GM18505 (cell line): ENCODE measurements at regions not wholly inside any gene's neighbourhood (a gene's known extent, or its start where the extent isn't known, plus 50 kb on each side); places are given as distances from the start of the nearest gene placed in this dataset.

Experiments used
- ATAC-seq: cut with Tn5 transposase; IDR thresholded peaks from one replicate; pipeline ENCODE4 v1.9.1; 2021; ENCODE audit not compliant: unreplicated experiment
- POLR2A ChIP-seq: IDR thresholded peaks from 4 replicates; pipeline ENCODE4 v1.6.1; 2011; ENCODE audit warnings: borderline replicate concordance; ENCODE audit not compliant: insufficient read depth, insufficient read length; ENCODE audit errors: extremely low read depth

- no peak for TF ChIP-seq POLR2A
Measured at GRCh38 chr16:64203126-64203525, 918.7 kb downstream of the CDH11 start.

GRCh38 chr16:64202571-64202970 is 919.3 kb downstream of the CDH11 start:
- ATAC-seq, result no peak
- no peak for TF ChIP-seq POLR2A

More at GRCh38 chr16:64203126-64203525, 918.7 kb downstream of the CDH11 start:
- no peak for ATAC-seq

- ATAC-seq, result no peak
- TF ChIP-seq POLR2A, result no peak
Measured at GRCh38 chr16:64196444-64196843, 925.4 kb downstream of the CDH11 start.

GRCh38 chr16:64185954-64186353 is 935.9 kb downstream of the CDH11 start:
- TF ChIP-seq POLR2A, result no peak
- no peak for ATAC-seq

GRCh38 chr16:64184156-64184555 is 937.7 kb downstream of the CDH11 start:
- no peak for ATAC-seq
- TF ChIP-seq POLR2A, result no peak

- no peak for TF ChIP-seq POLR2A
- no peak for ATAC-seq
Measured at GRCh38 chr16:64182985-64183384, 938.9 kb downstream of the CDH11 start.

GRCh38 chr16:64181271-64181925 is 940.5 kb downstream of the CDH11 start:
- TF ChIP-seq POLR2A, result no peak
- no peak for ATAC-seq

- no peak for TF ChIP-seq POLR2A
- no peak for ATAC-seq
Measured at GRCh38 chr16:64180136-64180900, 941.5 kb downstream of the CDH11 start.

GRCh38 chr16:64174327-64174726 is 947.5 kb downstream of the CDH11 start:
- ATAC-seq, result no peak
- no peak for TF ChIP-seq POLR2A

- TF ChIP-seq POLR2A, result no peak
- ATAC-seq, result no peak
Measured at GRCh38 chr16:64172652-64173051, 949.2 kb downstream of the CDH11 start.

GRCh38 chr16:64172226-64172625 is 949.6 kb downstream of the CDH11 start:
- no peak for ATAC-seq
- TF ChIP-seq POLR2A, result no peak

- no peak for ATAC-seq
- no peak for TF ChIP-seq POLR2A
Measured at GRCh38 chr16:64171632-64172031, 950.2 kb downstream of the CDH11 start.

GRCh38 chr16:64168371-64168770 is 953.5 kb downstream of the CDH11 start:
- ATAC-seq, result no peak
- no peak for TF ChIP-seq POLR2A

- no peak for ATAC-seq
- TF ChIP-seq POLR2A, result no peak
Measured at GRCh38 chr16:64167936-64168335, 953.9 kb downstream of the CDH11 start.
